Activated CD4-positive, alpha-beta T cell treated with anti-CD3 and anti-CD28 coated beads for 36 hours (primary cell): ENCODE measurements at regions not wholly inside any gene's neighbourhood (a gene's known extent, or its start where the extent isn't known, plus 50 kb on each side); places are given as distances from the start of the nearest gene placed in this dataset.

ENCODE experiments used
- ATAC-seq: fragments of 200-7000 bp; cut with Tn5 transposase; one replicate; pipeline ENCODE4 v1.10.0; 2021; ENCODE audit warnings: mild to moderate bottlenecking, moderate library complexity
- CTCF ChIA-PET: fragments of 350-600 bp; sonication (Branson Sonifier 250); formaldehyde crosslinking; loops from one replicate; lab custom pipeline; 2021; ENCODE audit warnings: antibody characterized with exemption; lab: Charles Lee
- POLR2A ChIA-PET: fragments of 350-600 bp; sonication (Branson Sonifier 250); formaldehyde crosslinking; loops from one replicate; lab custom pipeline; 2021; ENCODE audit warnings: antibody characterized with exemption, inconsistent platforms; lab: Charles Lee
- DNase-seq: peaks from one replicate; pipeline ENCODE4 v3.0.0-alpha.2; 2020
- H3K27ac Mint-ChIP-seq: one replicate; pipeline ENCODE4 v1.8.0; 2021; ENCODE audit warnings: mixed read lengths
- H3K27me3 Mint-ChIP-seq: one replicate; pipeline ENCODE4 v1.8.0; 2021; ENCODE audit warnings: mixed read lengths
- H3K36me3 Mint-ChIP-seq: one replicate; pipeline ENCODE4 v1.8.0; 2021; ENCODE audit warnings: low read depth, mixed read lengths
- H3K4me1 Mint-ChIP-seq: one replicate; pipeline ENCODE4 v1.8.0; 2021; ENCODE audit warnings: mixed read lengths
- H3K4me3 Mint-ChIP-seq: one replicate; pipeline ENCODE4 v1.8.0; 2021; ENCODE audit warnings: mild to moderate bottlenecking, moderate library complexity, mixed read lengths
- H3K9me3 Mint-ChIP-seq: one replicate; pipeline ENCODE4 v1.8.0; 2021; ENCODE audit warnings: low read depth, mixed read lengths
- intact Hi-C, 2 experiments: fragments of 100-400 bp; cut with DNase I in 1 of 2; cut with micrococcal nuclease in 1 of 2; formaldehyde crosslinking; loops; one replicate each; pipeline versions ENCODE4 v1.14.2 to v1.15.1; 2022 to 2024; cut with DNase I, micrococcal nuclease

DNA sequence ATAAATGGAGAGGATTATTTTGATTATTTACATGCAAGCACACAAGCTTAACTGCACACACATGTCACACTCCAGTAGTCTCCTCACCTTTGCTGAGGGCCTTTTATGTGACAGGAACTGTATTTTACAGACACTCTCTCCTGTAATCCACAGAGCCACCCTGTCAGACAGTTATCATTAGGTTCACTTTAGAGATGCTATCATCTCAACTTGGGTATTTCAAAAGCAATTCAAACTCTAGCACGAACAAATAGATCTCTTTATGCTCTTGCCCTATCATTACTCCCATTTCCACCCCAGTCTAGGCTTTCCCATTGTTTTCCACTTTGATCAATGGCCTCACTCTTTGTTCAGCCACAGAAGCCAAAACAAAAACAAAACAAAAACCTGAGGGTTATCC is 281.2 kb upstream of the EPHA4 start:
- no peaks in the 10 kb centered on the region for H3K4me1 Mint-ChIP-seq
- H3K36me3 Mint-ChIP-seq: no peaks in the 10 kb centered on the region
- H3K27ac Mint-ChIP-seq: no peak overlapping the region
- intact Hi-C loops: no loop called here
- no peaks in the 10 kb centered on the region for H3K27me3 Mint-ChIP-seq
- H3K4me3 Mint-ChIP-seq: no peak overlapping the region
- no peak for DNase-seq
- CTCF ChIA-PET: no interaction called here
- H3K9me3 Mint-ChIP-seq: no peaks in the 10 kb centered on the region
- no peak for ATAC-seq
- POLR2A ChIA-PET: no interaction called here

DNA sequence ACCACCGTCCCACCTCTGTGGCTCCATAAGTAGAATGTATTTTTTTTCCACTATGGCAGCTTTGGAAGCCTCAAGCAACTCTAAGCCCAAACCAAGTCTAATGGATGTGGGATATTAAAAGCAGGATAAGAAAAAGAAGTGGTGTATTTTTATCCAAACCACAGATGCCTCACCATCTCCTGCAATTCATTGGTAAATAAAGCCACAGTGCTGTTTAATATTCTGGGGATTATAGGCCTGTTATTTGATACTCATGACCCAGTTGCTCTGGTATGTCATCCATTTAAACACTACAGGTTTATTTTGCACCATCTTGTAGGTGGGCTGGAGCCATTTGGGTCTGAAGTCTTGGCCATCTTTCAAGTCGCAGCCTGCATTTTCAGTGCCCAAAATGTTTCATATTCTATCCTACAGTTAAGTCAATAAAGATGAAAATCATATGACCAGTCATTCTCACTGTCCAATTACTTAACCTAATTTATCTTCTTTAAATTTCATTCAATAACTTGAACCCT is 279.5 kb upstream of the EPHA4 start:
- ATAC-seq (no peak), DNase-seq (no peak)
- POLR2A ChIA-PET: no interaction called here
- no peaks in the 10 kb centered on the region for H3K4me1 Mint-ChIP-seq
- H3K9me3 Mint-ChIP-seq: no peaks in the 10 kb centered on the region
- H3K4me3 Mint-ChIP-seq: no peak overlapping the region
- no peak overlapping the region for H3K27ac Mint-ChIP-seq
- no peaks in the 10 kb centered on the region for H3K36me3 Mint-ChIP-seq
- H3K27me3 Mint-ChIP-seq: no peaks in the 10 kb centered on the region
- intact Hi-C loops: no loop called here
- CTCF ChIA-PET: no interaction called here

DNA sequence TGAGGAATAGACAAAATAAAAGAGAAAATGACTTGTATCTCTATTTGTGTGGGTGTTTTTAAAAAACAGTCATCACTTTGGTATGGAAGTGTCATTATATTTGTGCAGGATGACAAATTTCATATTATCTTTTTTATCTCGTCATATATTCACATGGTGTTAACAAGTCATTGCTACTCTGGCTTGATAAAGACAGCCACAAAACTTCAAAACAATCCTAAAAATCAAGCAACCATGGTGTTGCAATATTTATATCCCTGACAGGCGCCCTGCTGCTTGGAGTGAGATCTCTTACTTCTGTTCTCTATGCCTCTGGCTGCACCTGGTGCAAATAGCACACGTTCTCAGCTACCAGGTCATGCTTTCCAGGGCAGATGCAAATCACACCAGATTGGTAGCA is 278.0 kb upstream of the EPHA4 start:
- POLR2A ChIA-PET: no interaction called here
- Mint-ChIP-seq H3K4me3 (no peak overlapping the region), H3K9me3 (no peaks in the 10 kb centered on the region), H3K4me1 (no peaks in the 10 kb centered on the region), H3K27ac (no peak overlapping the region), H3K36me3 (no peaks in the 10 kb centered on the region), H3K27me3 (no peaks in the 10 kb centered on the region)
- DNase-seq (no peak), ATAC-seq (no peak)
- intact Hi-C loops: no loop called here
- CTCF ChIA-PET: interaction anchor here (0.6 kb wide), 1 partner anchor 366 kb away, joined by 3 read pairs; no protein-coding TSS in a partner anchor

DNA sequence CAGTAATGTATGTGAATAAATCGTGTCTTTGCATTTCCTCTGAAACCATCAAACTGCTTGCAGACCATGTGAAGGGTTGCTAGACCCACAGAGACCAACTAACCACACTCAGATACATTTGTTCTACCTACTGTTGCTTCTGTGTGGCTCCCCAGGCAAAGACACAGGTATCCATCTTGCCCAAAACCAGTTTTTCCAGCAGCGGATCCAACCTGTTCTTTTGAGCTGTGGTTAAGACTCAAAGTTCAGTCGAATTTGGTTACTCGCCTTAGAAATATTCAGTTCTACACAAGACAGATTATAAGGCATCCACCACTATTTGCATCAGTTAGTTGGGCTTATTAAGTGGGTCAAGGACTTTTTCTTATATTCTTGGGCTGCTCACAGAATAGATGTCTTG is 276.2 kb upstream of the EPHA4 start:
- H3K4me3 Mint-ChIP-seq: no peak overlapping the region
- CTCF ChIA-PET: no interaction called here

DNA sequence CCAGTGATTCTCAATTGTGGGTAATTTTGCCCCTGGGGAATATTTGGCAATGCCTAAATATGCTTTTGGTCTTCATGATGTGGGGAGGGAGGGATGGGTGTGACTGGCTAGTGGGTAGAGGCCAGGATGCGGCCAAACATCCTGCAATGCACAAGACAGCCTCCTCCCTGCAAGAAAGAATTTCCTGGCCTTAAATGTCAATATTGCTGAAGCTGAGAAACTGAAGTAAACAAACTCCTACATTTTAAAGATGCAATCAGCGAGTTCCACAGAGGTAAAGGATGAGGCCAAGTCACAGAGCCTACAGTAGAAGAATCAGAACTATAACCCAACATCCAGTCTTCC is 272.9 kb upstream of the EPHA4 start:
- Mint-ChIP-seq H3K36me3 (no peaks in the 10 kb centered on the region), H3K27ac (no peak overlapping the region), H3K9me3 (no peaks in the 10 kb centered on the region), H3K4me1 (no peaks in the 10 kb centered on the region), H3K4me3 (no peak overlapping the region), H3K27me3 (no peaks in the 10 kb centered on the region)
- ChIA-PET POLR2A (no interaction called here), CTCF (no interaction called here)
- ATAC-seq (no peak), DNase-seq (no peak)
- intact Hi-C loops: no loop called here

More for the DNA sequence above, 276.2 kb upstream of the EPHA4 start:
- no peaks in the 10 kb centered on the region for H3K27me3 Mint-ChIP-seq
- H3K9me3 Mint-ChIP-seq: no peaks in the 10 kb centered on the region
- ATAC-seq: no peak
- POLR2A ChIA-PET: no interaction called here
- no peaks in the 10 kb centered on the region for H3K36me3 Mint-ChIP-seq
- no peak for DNase-seq
- no peaks in the 10 kb centered on the region for H3K4me1 Mint-ChIP-seq
- H3K27ac Mint-ChIP-seq: no peak overlapping the region
- intact Hi-C loops: no loop called here

DNA sequence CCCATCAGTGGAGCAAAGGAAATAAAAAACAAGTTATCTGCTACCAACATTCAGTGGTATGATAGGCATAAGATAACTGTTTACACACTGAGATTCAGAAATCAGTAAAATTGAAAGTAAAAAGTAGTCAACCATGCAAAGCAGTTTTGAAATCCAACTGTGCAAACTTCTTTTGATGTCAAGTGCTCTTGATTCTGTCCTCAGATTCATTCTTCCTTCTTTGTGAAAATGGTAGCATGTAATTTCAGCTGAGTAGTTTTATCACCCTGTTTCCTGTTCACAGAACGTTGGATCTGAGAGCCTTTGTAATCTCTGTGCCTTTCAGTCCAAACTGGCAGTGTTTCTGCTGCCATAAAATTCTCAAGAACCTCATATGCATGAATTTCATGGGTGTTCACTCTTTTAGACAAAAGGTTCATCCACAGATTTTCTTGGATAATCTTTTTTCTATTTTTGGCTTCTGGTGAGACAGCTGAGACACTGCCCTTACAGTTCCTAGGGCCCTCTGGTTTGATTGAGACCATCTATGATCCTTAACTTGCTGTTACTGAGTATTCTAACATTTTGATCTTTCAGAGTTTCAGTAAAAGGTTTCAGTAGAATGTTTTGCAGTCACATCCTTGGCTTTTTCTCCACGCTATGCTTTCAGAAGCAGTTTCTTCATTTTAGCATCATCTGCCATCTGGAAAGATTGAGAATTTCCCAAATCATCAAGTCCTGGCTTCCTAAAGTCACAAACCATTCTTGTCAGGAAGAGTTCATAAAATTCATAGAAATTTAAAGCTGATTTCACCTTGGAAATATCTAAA is 272.3 kb upstream of the EPHA4 start:
- no peak for ATAC-seq
- Mint-ChIP-seq H3K4me3 (no peak overlapping the region), H3K27me3 (no peaks in the 10 kb centered on the region), H3K9me3 (no peaks in the 10 kb centered on the region), H3K36me3 (no peaks in the 10 kb centered on the region), H3K27ac (no peak overlapping the region), H3K4me1 (no peaks in the 10 kb centered on the region)
- intact Hi-C loops: no loop called here
- DNase-seq: no peak
- ChIA-PET CTCF (no interaction called here), POLR2A (no interaction called here)

DNA sequence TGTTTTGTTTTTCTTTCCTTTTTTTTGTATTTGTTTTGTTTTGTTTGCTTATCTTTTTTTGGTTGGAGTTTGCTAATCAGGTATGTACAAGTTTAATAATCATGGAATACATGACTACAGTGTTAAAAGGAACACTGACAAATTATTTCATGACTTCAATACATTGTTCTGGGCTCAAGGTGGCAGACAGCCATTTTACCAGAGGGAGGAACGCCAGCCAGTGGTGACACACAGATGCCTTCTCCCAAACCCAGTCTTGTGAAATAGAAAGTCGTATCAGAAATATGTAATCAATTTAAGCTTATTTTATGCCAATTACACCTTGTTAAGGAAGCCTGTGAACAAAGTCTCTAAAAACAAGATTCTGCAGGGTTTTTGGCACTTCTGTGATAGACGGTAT is 264.0 kb upstream of the EPHA4 start:
- no peaks in the 10 kb centered on the region for H3K27me3 Mint-ChIP-seq
- intact Hi-C loops: no loop called here
- DNase-seq (no peak), ATAC-seq (no peak)
- no peak overlapping the region for H3K4me3 Mint-ChIP-seq
- no peaks in the 10 kb centered on the region for H3K4me1 Mint-ChIP-seq
- no peaks in the 10 kb centered on the region for H3K36me3 Mint-ChIP-seq
- ChIA-PET CTCF (interaction anchor here (0.7 kb wide), 1 partner anchor 528 kb away, joined by 3 read pairs; no protein-coding TSS in a partner anchor), POLR2A (no interaction called here)
- H3K27ac Mint-ChIP-seq: no peak overlapping the region
- H3K9me3 Mint-ChIP-seq: no peaks in the 10 kb centered on the region

DNA sequence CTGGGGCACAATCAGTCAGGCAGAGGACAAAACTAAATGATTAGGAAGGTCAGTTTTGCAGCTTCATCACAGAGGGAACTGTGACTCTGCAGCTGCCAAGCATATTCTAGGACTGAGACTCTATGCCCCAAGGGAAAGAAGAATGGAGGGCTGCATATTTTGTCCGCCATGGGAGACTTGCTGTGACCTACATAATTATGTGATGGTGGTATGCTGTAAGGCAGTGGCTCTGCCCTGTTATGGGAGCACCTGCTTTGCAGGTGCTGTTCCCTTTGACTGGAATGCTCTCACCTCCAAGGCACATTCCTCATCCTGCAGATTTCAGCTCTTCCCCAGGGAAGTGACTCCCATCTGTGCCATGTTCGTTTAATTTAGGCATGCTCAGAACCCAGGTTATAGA is 261.9 kb upstream of the EPHA4 start:
- ATAC-seq (no peak), DNase-seq (no peak)
- no peak overlapping the region for H3K27ac Mint-ChIP-seq
- no peaks in the 10 kb centered on the region for H3K27me3 Mint-ChIP-seq
- POLR2A ChIA-PET: no interaction called here
- H3K4me1 Mint-ChIP-seq: no peaks in the 10 kb centered on the region
- CTCF ChIA-PET: no interaction called here
- no peaks in the 10 kb centered on the region for H3K36me3 Mint-ChIP-seq
- H3K4me3 Mint-ChIP-seq: no peak overlapping the region
- intact Hi-C loops: no loop called here
- peaks cover 4% of the 10 kb centered on the region for H3K9me3 Mint-ChIP-seq

DNA sequence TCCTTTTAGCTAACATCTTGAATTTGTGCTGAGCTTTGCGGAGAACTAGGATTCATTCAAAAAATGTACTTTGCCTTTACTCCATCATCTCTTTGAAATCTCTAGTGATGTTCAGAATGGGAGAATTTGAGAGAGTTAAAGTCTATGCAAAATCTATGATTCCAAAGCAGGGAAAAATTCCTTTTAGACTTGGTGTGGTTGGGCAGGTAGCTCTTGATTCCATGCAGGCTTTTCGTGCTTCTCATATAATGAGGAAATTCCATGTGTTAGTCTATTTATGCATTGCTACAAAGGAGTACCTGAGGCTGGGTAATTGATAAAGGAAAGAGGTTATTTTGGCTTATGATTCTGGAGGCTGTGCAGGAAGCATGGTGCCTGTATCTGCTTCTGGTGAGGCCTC is 258.9 kb upstream of the EPHA4 start:
- no peaks in the 10 kb centered on the region for H3K4me1 Mint-ChIP-seq
- no peaks in the 10 kb centered on the region for H3K36me3 Mint-ChIP-seq
- ATAC-seq: no peak
- POLR2A ChIA-PET: no interaction called here
- H3K4me3 Mint-ChIP-seq: no peak overlapping the region
- peaks cover 4% of the 10 kb centered on the region for H3K9me3 Mint-ChIP-seq
- CTCF ChIA-PET: no interaction called here
- no peak for DNase-seq
- intact Hi-C loops: no loop called here
- no peak overlapping the region for H3K27ac Mint-ChIP-seq
- H3K27me3 Mint-ChIP-seq: no peaks in the 10 kb centered on the region

DNA sequence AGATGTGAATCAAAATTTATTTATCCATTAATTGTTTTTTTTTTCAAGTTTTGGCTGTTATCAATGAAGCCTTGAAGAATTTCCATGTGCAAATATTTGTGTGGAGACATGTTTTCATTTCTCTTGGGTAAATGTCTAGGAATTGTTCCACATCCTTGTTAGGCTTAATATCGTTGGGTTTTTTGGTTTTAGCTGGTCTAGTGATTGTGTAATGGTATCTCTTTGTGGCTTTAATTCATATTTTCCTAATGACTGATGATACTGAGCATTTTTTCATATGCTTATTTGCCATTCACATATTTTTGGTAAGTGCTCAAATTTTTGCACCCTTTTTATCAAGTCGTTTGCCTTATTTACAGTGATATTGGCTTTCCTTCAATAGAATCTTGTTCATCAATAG is 250.3 kb upstream of the EPHA4 start:
- Mint-ChIP-seq H3K4me1 (no peaks in the 10 kb centered on the region), H3K27ac (no peak overlapping the region), H3K36me3 (no peaks in the 10 kb centered on the region), H3K27me3 (no peaks in the 10 kb centered on the region), H3K9me3 (no peaks in the 10 kb centered on the region), H3K4me3 (no peak overlapping the region)
- DNase-seq (no peak), ATAC-seq (no peak)
- CTCF ChIA-PET: interaction anchor here (0.7 kb wide), 1 partner anchor 375 kb away, joined by 3 read pairs; no protein-coding TSS in a partner anchor
- POLR2A ChIA-PET: interaction anchor here (0.7 kb wide), 1 partner anchor 27 kb away, joined by 3 read pairs; no protein-coding TSS in a partner anchor
- intact Hi-C loops: no loop called here

DNA sequence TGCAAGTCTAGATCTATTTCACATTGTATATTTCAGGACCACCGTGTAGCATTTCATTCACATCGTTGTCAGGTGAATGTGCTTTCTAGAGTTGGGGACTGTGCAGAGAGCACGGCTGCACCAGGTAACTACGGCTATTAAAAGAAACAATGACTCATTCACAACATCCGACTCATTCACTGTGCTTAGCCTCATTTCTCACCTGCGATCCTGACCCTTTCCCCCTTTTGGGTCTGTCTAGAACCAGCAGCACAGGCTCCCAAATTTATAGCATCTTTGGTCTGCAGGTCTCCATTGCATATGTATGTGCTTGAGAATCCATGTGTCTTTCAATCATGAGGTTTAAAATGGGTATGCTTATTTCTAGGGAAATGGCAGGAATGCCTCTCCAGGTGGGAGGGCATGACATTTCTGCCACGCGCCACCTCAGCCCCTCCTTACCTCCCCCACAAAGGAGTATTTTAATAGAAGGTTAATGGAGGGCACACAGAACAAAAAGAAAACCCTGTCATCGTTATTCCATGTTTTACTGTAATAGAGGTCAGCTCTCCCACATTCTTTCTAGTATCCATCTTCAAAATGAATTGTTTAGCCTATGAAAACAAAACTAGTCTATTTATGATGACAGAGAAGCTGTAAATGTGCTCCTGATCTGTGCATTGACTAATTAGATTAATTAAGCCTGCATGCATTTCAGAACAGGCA is 246.7 kb upstream of the EPHA4 start:
- Mint-ChIP-seq H3K4me3 (no peak overlapping the region), H3K4me1 (no peaks in the 10 kb centered on the region), H3K27ac (no peak overlapping the region), H3K36me3 (no peaks in the 10 kb centered on the region), H3K27me3 (peaks cover 6% of the 10 kb centered on the region), H3K9me3 (peaks cover 5% of the 10 kb centered on the region)
- ATAC-seq (no peak), DNase-seq (no peak)
- ChIA-PET POLR2A (interaction anchor here (0.7 kb wide), 1 partner anchor 66 kb away, joined by 6 read pairs; no protein-coding TSS in a partner anchor), CTCF (interaction anchor here (1.0 kb wide), 1 partner anchor 14 kb away, joined by 3 read pairs; no protein-coding TSS in a partner anchor)
- intact Hi-C loops: no loop called here

DNA sequence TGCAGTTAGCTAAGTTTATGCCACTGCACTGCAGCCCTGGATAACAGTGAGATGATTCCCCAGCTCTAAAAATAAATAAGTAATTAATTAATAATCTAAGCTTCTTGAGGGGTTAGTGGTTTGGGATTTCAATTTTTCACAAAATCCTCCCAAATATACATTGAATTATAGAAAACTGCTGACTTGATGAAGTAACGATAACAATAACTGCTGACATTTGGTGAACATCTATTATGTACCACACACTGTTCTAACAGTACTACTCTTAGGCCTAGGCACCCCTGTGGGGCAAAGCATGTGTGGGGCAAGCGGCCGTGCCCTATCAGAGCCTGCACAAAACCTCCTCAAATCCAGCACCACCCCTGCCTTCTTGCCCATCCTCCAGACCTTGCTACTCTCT is 245.8 kb upstream of the EPHA4 start:
- Mint-ChIP-seq H3K36me3 (no peaks in the 10 kb centered on the region), H3K4me1 (no peaks in the 10 kb centered on the region), H3K27me3 (peaks cover 6% of the 10 kb centered on the region), H3K4me3 (no peak overlapping the region), H3K9me3 (peaks cover 5% of the 10 kb centered on the region), H3K27ac (no peak overlapping the region)
- DNase-seq (no peak), ATAC-seq (no peak)
- CTCF ChIA-PET: no interaction called here
- POLR2A ChIA-PET: no interaction called here
- intact Hi-C loops: no loop called here
